Muscle layer of duodenum (tissue), 2 donors: ENCODE measurements at regions not wholly inside any gene's neighbourhood (a gene's known extent, or its start where the extent isn't known, plus 50 kb on each side); places are given as distances from the start of the nearest gene placed in this dataset.

Source experiments
- H3K27ac ChIP-seq: one replicate; pipeline ENCODE4 v1.7.0; 2013; ENCODE audit warnings: mild to moderate bottlenecking, low read length
- H3K27me3 ChIP-seq: one replicate; pipeline ENCODE4 v1.7.0; 2013; ENCODE audit warnings: low read depth, mild to moderate bottlenecking, control low read depth, low read length
- H3K36me3 ChIP-seq, 2 donors: one replicate each; pipeline ENCODE4 v1.7.0; 2013; ENCODE audit warnings: low read length in 2 of 2, control low read depth in 1 of 2, mild to moderate bottlenecking in 1 of 2; ENCODE audit not compliant: insufficient read depth in 2 of 2, control insufficient read depth in 1 of 2
- H3K4me1 ChIP-seq, 2 donors: one replicate each; pipeline ENCODE4 v1.7.0; 2013; ENCODE audit warnings: low read length in 2 of 2, mild to moderate bottlenecking in 2 of 2, control low read depth in 1 of 2, moderate library complexity in 1 of 2; ENCODE audit not compliant: insufficient read depth in 2 of 2, control insufficient read depth in 1 of 2
- H3K4me3 ChIP-seq, 2 donors: one replicate each; pipeline ENCODE4 v1.7.0; 2013; ENCODE audit warnings: low read length in 2 of 2, low read depth in 1 of 2, mild to moderate bottlenecking in 1 of 2
- H3K9me3 ChIP-seq, 2 donors: one replicate each; pipeline ENCODE4 v1.7.0; 2013; ENCODE audit warnings: low read length in 2 of 2, control low read depth in 1 of 2, mild to moderate bottlenecking in 1 of 2; ENCODE audit not compliant: control insufficient read depth in 1 of 2
- donor health status: healthy.

- H3K9me3 ChIP-seq, result no peaks in the 10 kb centered on the region
- no peaks in the 10 kb centered on the region for H3K36me3 ChIP-seq
- H3K27me3 ChIP-seq, result no peaks in the 10 kb centered on the region
- no peaks in the 10 kb centered on the region for H3K4me1 ChIP-seq
- no peak overlapping the region for H3K27ac ChIP-seq
- no peak overlapping the region for H3K4me3 ChIP-seq
These were observed 148.7 kb upstream of the PCGF5 start for GRCh38 chr10:91071786-91072185.

GRCh38 chr10:91073286-91073979, 147.0 kb upstream of the PCGF5 start:
- no peaks in the 10 kb centered on the region for H3K27me3 ChIP-seq
- H3K27ac ChIP-seq, result no peak overlapping the region
- H3K4me1 ChIP-seq, result peaks cover 8 to 9% of the 10 kb centered on the region in 2 donors
- no peaks in the 10 kb centered on the region for H3K9me3 ChIP-seq
- no peaks in the 10 kb centered on the region for H3K36me3 ChIP-seq
- H3K4me3 ChIP-seq, result no peak overlapping the region

- H3K27me3 ChIP-seq, result no peaks in the 10 kb centered on the region
- H3K4me3 ChIP-seq, result no peak overlapping the region
- peaks cover 8 to 9% of the 10 kb centered on the region in 2 donors for H3K4me1 ChIP-seq
- no peaks in the 10 kb centered on the region for H3K36me3 ChIP-seq
- no peak overlapping the region for H3K27ac ChIP-seq
- no peaks in the 10 kb centered on the region for H3K9me3 ChIP-seq
These were observed 143.4 kb upstream of the PCGF5 start for GRCh38 chr10:91076991-91077548.

GRCh38 chr10:91077549-91078071, 142.9 kb upstream of the PCGF5 start:
- H3K9me3 ChIP-seq, result no peaks in the 10 kb centered on the region
- no peak overlapping the region for H3K27ac ChIP-seq
- H3K27me3 ChIP-seq, result no peaks in the 10 kb centered on the region
- no peaks in the 10 kb centered on the region for H3K36me3 ChIP-seq
- peaks cover 8 to 9% of the 10 kb centered on the region in 2 donors for H3K4me1 ChIP-seq
- no peak overlapping the region for H3K4me3 ChIP-seq

GRCh38 chr10:91080776-91081175, 139.7 kb upstream of the PCGF5 start:
- Histone ChIP-seq H3K4me1 (peaks cover 8 to 9% of the 10 kb centered on the region in 2 donors), H3K36me3 (no peaks in the 10 kb centered on the region), H3K27me3 (no peaks in the 10 kb centered on the region), H3K9me3 (no peaks in the 10 kb centered on the region), H3K4me3 (no peak overlapping the region), H3K27ac (no peak overlapping the region)

- Histone ChIP-seq H3K27me3 (no peaks in the 10 kb centered on the region), H3K36me3 (no peaks in the 10 kb centered on the region), H3K4me3 (no peak overlapping the region)
These were observed 138.0 kb upstream of the PCGF5 start for GRCh38 chr10:91082447-91082846.

GRCh38 chr10:91088300-91089140, 131.9 kb upstream of the PCGF5 start:
- no peaks in the 10 kb centered on the region for H3K27me3 ChIP-seq
- H3K27ac ChIP-seq, result no peak overlapping the region
- no peaks in the 10 kb centered on the region for H3K9me3 ChIP-seq
- no peaks in the 10 kb centered on the region for H3K36me3 ChIP-seq
- H3K4me3 ChIP-seq, result no peak overlapping the region
- H3K4me1 ChIP-seq, result peaks cover 0 to 14% of the 10 kb centered on the region in 2 donors

More at GRCh38 chr10:91082447-91082846, 138.0 kb upstream of the PCGF5 start:
- Histone ChIP-seq H3K9me3 (no peaks in the 10 kb centered on the region), H3K27ac (no peak overlapping the region), H3K4me1 (peaks cover 7 to 8% of the 10 kb centered on the region in 2 donors)

- Histone ChIP-seq H3K4me1 (peaks cover 0 to 14% of the 10 kb centered on the region in 2 donors), H3K9me3 (no peaks in the 10 kb centered on the region), H3K27ac (no peak overlapping the region), H3K27me3 (no peaks in the 10 kb centered on the region), H3K4me3 (no peak overlapping the region), H3K36me3 (no peaks in the 10 kb centered on the region)
These were observed 129.5 kb upstream of the PCGF5 start for GRCh38 chr10:91090761-91091529.

GRCh38 chr10:91091780-91092179, 128.7 kb upstream of the PCGF5 start:
- no peak overlapping the region for H3K4me3 ChIP-seq
- no peaks in the 10 kb centered on the region for H3K9me3 ChIP-seq
- H3K4me1 ChIP-seq, result peaks cover 0 to 14% of the 10 kb centered on the region in 2 donors
- no peaks in the 10 kb centered on the region for H3K36me3 ChIP-seq
- H3K27ac ChIP-seq, result no peak overlapping the region
- H3K27me3 ChIP-seq, result no peaks in the 10 kb centered on the region

GRCh38 chr10:91096274-91096673, 124.2 kb upstream of the PCGF5 start:
- peaks cover 0 to 9% of the 10 kb centered on the region in 2 donors for H3K9me3 ChIP-seq
- no peaks in the 10 kb centered on the region for H3K36me3 ChIP-seq
- no peak overlapping the region for H3K27ac ChIP-seq
- no peaks in the 10 kb centered on the region for H3K4me1 ChIP-seq
- H3K27me3 ChIP-seq, result no peaks in the 10 kb centered on the region
- no peak overlapping the region for H3K4me3 ChIP-seq

- Histone ChIP-seq H3K9me3 (peaks cover 0 to 9% of the 10 kb centered on the region in 2 donors), H3K27me3 (no peaks in the 10 kb centered on the region), H3K36me3 (no peaks in the 10 kb centered on the region), H3K27ac (no peak overlapping the region), H3K4me1 (no peaks in the 10 kb centered on the region), H3K4me3 (no peak overlapping the region)
These were observed 123.2 kb upstream of the PCGF5 start for GRCh38 chr10:91097313-91097712.
